ENCODE measurements at regions not wholly inside any gene's neighbourhood (a gene's known extent, or its start where the extent isn't known, plus 50 kb on each side); places are given as distances from the start of the nearest gene placed in this dataset.

GRCh38 chr2:192411755-192412154 lies 217.0 kb upstream of the TMEFF2 start:
- H3F3A ChIP-seq (ENCODE audit: insufficient read depth, low read length) = no peaks in the 10 kb centered on the region
- H3K27me3 ChIP-seq (replicated peaks; ENCODE audit: insufficient read depth, low read length) = no peaks in the 10 kb centered on the region
- no peak overlapping the region for H3K4me2 ChIP-seq (ENCODE audit: low read depth, low read length)
- no peak overlapping the region for H3K4me3 ChIP-seq (ENCODE audit: low read length)
- TF ChIP-seq EZH2 (optimal IDR thresholded peaks at IDR 0.05; ENCODE audit: low read depth, low read length) = no peak
- TF ChIP-seq EZH2phosphoT487 (IDR thresholded peaks at IDR 0.05; ENCODE audit: low read length) = no peak
- TF ChIP-seq, protein P1, sequence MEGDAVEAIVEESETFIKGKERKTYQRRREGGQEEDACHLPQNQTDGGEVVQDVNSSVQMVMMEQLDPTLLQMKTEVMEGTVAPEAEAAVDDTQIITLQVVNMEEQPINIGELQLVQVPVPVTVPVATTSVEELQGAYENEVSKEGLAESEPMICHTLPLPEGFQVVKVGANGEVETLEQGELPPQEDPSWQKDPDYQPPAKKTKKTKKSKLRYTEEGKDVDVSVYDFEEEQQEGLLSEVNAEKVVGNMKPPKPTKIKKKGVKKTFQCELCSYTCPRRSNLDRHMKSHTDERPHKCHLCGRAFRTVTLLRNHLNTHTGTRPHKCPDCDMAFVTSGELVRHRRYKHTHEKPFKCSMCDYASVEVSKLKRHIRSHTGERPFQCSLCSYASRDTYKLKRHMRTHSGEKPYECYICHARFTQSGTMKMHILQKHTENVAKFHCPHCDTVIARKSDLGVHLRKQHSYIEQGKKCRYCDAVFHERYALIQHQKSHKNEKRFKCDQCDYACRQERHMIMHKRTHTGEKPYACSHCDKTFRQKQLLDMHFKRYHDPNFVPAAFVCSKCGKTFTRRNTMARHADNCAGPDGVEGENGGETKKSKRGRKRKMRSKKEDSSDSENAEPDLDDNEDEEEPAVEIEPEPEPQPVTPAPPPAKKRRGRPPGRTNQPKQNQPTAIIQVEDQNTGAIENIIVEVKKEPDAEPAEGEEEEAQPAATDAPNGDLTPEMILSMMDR (IDR thresholded peaks at IDR 0.05; ENCODE audit: low read length) = no peak
- H4K20me1 ChIP-seq (ENCODE audit: insufficient read depth, low read length) = no peaks in the 10 kb centered on the region
- DNase-seq = no peak
- no peak overlapping the region for H2AFZ ChIP-seq (ENCODE audit: low read length)
- H3K36me3 ChIP-seq (replicated peaks; ENCODE audit: insufficient read depth, low read length) = no peaks in the 10 kb centered on the region
- H3K79me2 ChIP-seq (ENCODE audit: low read length) = no peaks in the 10 kb centered on the region
- H3K4me1 ChIP-seq (ENCODE audit: low read length) = no peaks in the 10 kb centered on the region
- no peak overlapping the region for H3K27ac ChIP-seq (ENCODE audit: low read length)
- H3K9me2 ChIP-seq (replicated peaks; ENCODE audit: insufficient read depth, low read length) = no peaks in the 10 kb centered on the region
- H3K9me3 ChIP-seq (replicated peaks; ENCODE audit: insufficient read depth, low read length) = no peaks in the 10 kb centered on the region
- H3K9ac ChIP-seq (ENCODE audit: low read length) = no peak overlapping the region

DNA sequence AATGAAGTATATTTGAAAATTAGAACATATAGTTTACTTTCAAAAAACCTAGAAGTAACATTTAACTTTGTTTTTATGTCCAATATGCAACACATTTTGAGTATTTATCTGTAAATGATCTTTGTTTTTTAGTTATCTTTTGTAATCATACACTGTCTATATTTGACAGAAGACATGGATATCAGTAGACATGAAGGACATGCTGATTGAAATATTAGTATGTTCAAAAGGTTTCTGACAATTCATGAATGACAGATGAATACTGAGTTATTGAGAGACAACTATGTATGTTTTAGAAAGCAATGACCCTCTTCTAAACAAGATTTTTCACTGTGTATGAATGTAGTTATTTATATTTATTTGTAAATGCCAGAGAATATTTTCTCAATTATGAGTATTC lies 215.6 kb upstream of the TMEFF2 start:
- Histone ChIP-seq H3K4me2 (ENCODE audit: low read depth, low read length) (no peak overlapping the region), H3K79me2 (ENCODE audit: low read length) (no peaks in the 10 kb centered on the region), H3K9me3 (replicated peaks; ENCODE audit: insufficient read depth, low read length) (no peaks in the 10 kb centered on the region), H3K9ac (ENCODE audit: low read length) (no peak overlapping the region), H3K4me1 (ENCODE audit: low read length) (no peaks in the 10 kb centered on the region), H3K36me3 (replicated peaks; ENCODE audit: insufficient read depth, low read length) (no peaks in the 10 kb centered on the region), H3F3A (ENCODE audit: insufficient read depth, low read length) (no peaks in the 10 kb centered on the region), H3K27me3 (replicated peaks; ENCODE audit: insufficient read depth, low read length) (no peaks in the 10 kb centered on the region), H3K9me2 (replicated peaks; ENCODE audit: insufficient read depth, low read length) (no peaks in the 10 kb centered on the region), H4K20me1 (ENCODE audit: insufficient read depth, low read length) (no peaks in the 10 kb centered on the region), H3K4me3 (ENCODE audit: low read length) (no peak overlapping the region), H2AFZ (ENCODE audit: low read length) (no peak overlapping the region), H3K27ac (ENCODE audit: low read length) (no peak overlapping the region)
- TF ChIP-seq EZH2 (optimal IDR thresholded peaks at IDR 0.05; ENCODE audit: low read depth, low read length) (no peak), EZH2phosphoT487 (IDR thresholded peaks at IDR 0.05; ENCODE audit: low read length) (no peak)
- TF ChIP-seq, protein P1 (IDR thresholded peaks at IDR 0.05; ENCODE audit: low read length) = no peak
- DNase-seq = no peak

GRCh38 chr2:192407692-192408091 lies 213.0 kb upstream of the TMEFF2 start:
- Histone ChIP-seq H3K36me3 (replicated peaks; ENCODE audit: insufficient read depth, low read length) (no peaks in the 10 kb centered on the region), H3K9me3 (replicated peaks; ENCODE audit: insufficient read depth, low read length) (no peaks in the 10 kb centered on the region), H3K27ac (ENCODE audit: low read length) (no peak overlapping the region), H3F3A (ENCODE audit: insufficient read depth, low read length) (no peaks in the 10 kb centered on the region), H3K4me1 (ENCODE audit: low read length) (no peaks in the 10 kb centered on the region), H3K4me2 (ENCODE audit: low read depth, low read length) (no peak overlapping the region), H4K20me1 (ENCODE audit: insufficient read depth, low read length) (no peaks in the 10 kb centered on the region), H3K9ac (ENCODE audit: low read length) (no peak overlapping the region), H2AFZ (ENCODE audit: low read length) (no peak overlapping the region), H3K9me2 (replicated peaks; ENCODE audit: insufficient read depth, low read length) (no peaks in the 10 kb centered on the region), H3K79me2 (ENCODE audit: low read length) (no peaks in the 10 kb centered on the region), H3K4me3 (ENCODE audit: low read length) (no peak overlapping the region), H3K27me3 (replicated peaks; ENCODE audit: insufficient read depth, low read length) (no peaks in the 10 kb centered on the region)
- no peak for TF ChIP-seq EZH2 (optimal IDR thresholded peaks at IDR 0.05; ENCODE audit: low read depth, low read length)
- TF ChIP-seq, protein P1 (IDR thresholded peaks at IDR 0.05; ENCODE audit: low read length) = no peak
- no peak for TF ChIP-seq EZH2phosphoT487 (IDR thresholded peaks at IDR 0.05; ENCODE audit: low read length)
- no peak for DNase-seq
